EL (cell line): ENCODE measurements at regions not wholly inside any gene's neighbourhood (a gene's known extent, or its start where the extent isn't known, plus 50 kb on each side); places are given as distances from the start of the nearest gene placed in this dataset.
A peak's percentile ranks its signal among the peaks of the same experiment; 100 is the strongest.
"Not testable (repeated sequence)": the region's sequence is repeated elsewhere in the genome, so short reads cannot be mapped to it uniquely, and the experiment has no call there.

ENCODE experiments used
- DNase-seq: peaks from one replicate; pipeline ENCODE4 v3.0.0-alpha.2; 2016

DNA sequence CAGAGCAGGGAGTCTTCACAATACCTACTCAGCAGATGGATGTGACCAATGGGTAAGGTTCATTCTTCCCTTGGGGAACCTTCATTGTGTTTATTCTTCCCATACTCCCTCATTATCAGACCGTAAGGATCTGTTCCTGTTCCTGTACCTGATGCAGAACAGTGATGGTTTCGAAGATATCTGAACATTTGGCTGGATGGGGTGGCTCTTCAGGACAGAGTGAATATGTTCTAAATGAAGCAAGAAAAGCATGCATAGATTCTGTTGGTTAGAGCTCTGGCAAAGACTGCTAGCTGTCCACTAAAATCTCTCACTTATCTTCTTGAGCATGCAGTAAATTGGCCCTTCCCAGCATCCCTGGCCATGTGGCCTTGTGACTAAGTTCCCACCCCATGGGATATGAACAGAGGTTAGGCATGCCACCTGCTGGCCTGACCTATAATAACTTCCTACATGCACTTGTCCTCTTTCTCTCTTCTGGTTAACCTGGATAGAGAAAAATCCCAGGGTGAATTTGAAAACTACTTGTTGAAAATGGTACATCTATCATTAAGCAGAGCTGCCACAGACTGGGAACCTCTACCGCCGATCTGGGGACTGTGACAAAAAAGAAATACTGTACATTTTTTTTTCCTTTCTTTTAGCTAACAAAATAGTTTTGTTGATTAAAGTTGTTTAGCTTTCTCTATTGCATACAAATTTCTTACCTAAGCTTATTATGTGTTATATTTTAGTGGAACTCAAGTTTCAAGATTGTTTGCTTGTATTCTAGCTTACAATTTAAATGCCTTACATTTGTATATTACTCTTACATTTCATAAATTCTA lies 60.0 kb upstream of the BANK1 start:
- DNase-seq: peak; percentile 64

DNA sequence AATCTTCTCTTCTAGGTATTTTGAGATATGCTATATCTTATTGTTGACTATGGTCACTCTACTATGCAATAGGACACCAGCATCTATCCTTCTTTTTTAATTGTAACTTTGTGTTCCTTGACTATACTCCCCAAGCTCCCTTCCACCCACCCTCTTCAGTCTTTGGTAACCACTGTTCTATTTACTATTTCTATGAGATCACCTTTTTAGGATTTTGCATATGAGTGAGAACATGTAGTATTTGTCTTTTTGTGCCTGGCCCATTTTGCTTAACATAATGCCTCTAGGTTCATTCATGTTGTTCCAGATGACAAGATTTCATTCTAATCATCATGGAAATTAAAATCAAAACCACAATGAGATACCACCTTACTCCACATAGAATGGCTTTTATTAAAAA lies 63.3 kb upstream of the BANK1 start:
- DNase-seq: no peak

GRCh38 chr4:101724093-101724492 lies 66.4 kb upstream of the BANK1 start:
- DNase-seq: no peak

DNA sequence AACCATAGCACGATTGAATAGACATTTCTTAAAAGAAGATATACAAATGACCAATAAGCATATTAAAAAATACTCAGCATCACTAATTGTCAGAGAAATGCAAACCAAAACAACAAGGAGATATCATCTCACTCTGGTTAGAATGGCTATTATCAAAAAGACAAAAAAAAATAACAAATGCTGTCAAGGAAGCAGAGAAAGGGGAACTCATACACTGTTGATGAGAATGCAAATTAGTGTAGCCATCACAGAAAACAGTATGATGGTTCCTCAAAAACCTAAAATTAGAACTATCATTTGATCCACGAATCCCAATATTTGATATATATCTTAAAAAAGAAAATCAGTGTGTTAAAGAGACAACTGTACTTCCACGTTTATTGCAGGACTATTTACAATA lies 71.7 kb upstream of the BANK1 start:
- no peak for DNase-seq

DNA sequence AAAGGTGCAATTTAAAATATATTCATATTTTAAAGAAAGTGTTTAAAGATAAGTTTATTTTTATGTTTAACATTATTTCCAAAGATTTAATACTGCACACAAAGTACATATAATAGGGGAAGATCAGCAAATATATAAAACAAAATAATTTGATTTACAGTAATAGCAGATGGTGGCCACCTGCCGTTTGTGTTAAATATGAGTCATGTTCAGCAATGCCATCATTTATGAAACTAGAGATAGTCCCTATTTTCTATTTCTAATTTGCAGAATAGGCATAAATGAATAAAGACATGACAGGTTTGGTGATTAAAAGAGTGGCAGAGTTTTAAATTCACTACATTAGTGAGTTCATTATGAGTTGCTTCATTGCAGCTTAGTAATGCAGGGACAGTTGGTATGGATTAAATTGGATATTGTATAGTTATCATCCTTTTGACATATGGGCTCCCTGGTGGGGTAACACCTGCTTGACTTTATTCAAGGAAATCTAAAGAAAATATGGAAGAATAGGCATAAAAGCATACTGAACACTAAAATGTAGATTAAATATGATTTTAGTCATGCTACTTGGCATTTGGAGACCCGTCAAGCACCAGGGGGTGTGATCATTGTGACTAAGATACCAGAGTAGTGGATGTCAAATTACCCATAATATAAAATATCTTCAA lies 78.8 kb upstream of the BANK1 start:
- no peak for DNase-seq

DNA sequence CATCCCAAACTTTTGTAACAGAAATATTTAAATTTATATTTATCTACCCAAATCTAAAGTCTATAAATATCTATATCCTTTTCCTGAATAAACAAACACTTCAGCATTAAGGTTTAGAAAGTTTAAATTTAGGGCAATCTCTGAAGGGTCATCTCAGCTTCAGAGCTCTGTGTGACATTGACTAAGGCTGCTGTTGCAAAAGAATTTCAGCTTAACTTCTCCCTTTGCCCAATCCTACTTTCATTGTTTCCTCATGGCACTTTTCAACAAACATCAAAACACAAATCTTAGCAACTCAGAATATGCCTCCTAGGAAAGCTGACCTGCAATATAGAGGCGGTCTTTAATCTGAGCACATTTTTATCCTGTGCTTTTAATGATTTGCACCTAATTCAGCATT lies 79.7 kb upstream of the BANK1 start:
- no peak for DNase-seq

DNA sequence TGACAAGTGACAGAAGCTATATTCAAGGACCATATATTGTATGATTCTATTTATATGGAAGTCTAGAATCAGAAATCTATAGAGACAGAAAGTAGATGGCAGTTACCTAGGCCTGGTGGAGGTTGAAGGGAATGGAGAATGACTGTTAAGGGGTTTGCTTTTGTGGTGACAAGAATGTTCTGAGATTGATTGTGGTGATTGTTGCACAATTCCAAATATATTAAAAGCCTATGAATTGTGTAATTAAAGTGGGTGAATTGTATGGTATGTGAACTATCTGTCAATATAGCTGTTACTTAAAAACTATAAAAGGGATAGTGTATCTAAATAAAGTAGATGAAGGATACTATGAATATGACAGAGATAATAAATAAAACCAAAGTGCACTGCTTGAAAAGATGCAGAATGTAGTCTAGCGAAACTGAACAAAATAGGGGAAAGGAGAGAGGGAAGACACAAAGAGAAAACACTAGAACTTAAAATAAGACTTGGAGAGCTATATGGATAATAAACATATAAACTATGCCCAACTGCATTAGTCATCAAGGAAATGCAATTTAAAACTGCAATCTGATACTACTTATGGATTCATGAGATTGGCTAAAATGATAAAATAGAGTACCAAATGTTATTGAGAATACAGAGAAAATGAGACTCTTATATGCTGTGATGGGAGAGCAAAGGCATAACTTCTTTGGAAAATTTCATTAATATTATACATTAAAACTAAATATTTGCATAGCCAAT lies 82.1 kb upstream of the BANK1 start:
- DNase-seq: no peak

DNA sequence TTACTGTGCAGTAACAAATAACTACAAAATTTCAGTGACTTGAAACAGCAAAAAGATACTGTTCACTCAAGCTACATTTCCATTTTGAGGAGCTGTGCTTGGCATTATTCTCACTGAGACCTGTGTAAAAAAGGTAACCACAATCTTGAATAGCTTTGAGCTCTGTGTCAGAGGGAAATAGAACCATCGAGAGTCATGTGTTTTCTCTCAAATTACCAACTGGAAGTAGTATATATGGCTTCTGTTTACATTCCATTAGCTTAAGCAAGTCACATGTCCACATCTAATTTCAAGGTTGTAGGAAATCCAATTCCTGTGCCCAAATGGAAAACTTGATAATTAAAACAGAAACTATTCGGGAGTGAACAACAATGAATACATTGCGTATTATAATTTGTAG lies 82.9 kb upstream of the BANK1 start:
- DNase-seq: no peak

GRCh38 chr4:101706535-101707057 lies 83.9 kb upstream of the BANK1 start:
- no peak for DNase-seq

DNA sequence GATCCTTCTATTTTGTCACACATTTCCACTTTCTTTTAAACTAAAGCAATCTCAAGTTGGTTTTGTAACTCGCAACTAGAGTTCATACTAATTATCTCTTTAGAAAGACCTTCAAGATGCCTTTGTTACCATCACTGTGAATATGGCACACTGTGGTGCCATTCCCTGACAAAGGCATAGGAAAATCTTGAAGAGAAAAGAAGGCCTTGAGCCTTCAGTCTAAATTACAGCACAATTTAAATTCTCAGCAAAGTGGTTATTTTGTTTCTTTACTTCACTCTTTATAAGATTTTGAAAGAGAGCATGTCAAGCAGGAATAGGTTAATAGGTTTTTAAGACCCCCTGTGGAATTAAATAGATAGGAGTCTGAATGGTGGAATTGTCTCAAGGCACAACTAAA lies 89.0 kb upstream of the BANK1 start:
- DNase-seq: no peak

DNA sequence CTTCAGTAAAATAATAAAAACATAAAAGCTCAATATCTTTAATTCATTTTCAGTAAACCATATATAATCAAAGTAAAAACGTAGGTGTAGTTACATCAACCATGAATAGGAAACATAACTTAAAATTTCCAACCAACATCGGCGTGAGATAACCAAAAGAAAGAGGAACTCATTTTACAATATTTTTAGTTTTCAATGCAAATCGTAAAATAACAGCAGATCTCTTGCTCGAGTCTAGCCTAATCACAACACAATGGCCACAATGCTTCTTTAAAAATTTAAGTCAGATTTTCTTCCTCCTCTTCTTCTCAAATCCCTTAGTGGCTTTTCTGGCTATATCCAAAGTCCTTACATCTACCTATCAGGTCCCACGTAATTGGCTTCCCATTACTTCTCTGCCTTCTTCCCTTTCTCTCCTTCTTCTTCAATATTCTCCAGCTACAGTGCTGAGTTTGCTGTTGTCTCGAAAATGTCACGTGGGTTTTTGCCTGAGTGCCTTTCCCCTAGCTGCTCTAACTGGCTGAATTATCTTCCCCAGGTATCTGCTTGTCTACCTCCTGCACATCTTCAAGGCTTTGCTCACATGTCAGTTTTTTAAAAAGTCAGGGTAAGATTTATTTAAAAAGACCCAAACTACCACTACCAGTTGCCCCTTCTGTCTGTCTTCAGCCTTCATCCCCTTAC lies 90.9 kb upstream of the BANK1 start:
- DNase-seq: no peak

- no peak for DNase-seq
These were observed 93.3 kb upstream of the BANK1 start for GRCh38 chr4:101697266-101697665.

- DNase-seq: no peak
These were observed 94.1 kb upstream of the BANK1 start for GRCh38 chr4:101696276-101697010.

GRCh38 chr4:101695176-101695575 lies 95.4 kb upstream of the BANK1 start:
- peak; percentile 19 for DNase-seq

- DNase-seq: not testable (repeated sequence)
These were observed 96.1 kb upstream of the BANK1 start for GRCh38 chr4:101694403-101694802.

GRCh38 chr4:101693842-101694398 lies 96.6 kb upstream of the BANK1 start:
- DNase-seq: no peak

DNA sequence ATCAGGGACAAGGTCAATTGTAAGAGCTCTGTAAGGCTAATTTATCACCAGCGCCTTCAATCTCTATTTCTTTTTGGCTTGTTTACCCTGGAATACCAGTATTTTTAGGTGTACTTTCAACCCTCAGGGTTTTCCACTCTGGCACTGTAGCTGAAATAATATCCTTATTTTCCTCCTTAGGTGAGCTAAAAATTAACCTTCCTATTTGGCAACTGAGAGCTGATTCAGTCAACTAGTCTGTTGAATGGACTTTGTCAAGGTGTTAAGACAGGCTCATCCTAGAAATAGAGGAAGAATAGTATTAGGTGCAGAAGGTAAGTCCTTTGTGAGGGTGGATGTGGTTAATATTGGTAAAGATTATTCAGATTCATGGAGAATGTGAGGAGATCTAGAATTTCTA lies 101.3 kb upstream of the BANK1 start:
- no peak for DNase-seq

DNA sequence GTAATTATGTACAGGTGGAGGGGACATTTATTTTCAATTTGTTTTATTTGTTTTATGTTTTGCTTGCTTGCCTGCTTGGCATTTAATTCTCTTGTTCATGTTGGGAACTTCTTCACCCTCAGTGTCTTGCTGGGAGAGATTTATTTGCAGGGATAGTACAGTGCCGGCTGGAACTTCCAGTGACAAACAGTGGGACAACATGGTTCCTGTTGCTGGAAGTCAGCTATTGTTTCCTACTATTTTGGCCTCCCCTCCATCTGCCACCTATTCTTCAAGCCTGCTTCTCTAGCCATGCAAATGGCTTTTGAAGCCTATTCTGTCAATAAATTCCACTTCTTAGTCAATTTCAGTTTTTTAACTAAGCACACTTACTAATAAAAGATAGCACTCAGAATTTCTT lies 105.4 kb upstream of the BANK1 start:
- no peak for DNase-seq

- DNase-seq: no peak
These were observed 107.6 kb upstream of the BANK1 start for GRCh38 chr4:101682946-101683345.

DNA sequence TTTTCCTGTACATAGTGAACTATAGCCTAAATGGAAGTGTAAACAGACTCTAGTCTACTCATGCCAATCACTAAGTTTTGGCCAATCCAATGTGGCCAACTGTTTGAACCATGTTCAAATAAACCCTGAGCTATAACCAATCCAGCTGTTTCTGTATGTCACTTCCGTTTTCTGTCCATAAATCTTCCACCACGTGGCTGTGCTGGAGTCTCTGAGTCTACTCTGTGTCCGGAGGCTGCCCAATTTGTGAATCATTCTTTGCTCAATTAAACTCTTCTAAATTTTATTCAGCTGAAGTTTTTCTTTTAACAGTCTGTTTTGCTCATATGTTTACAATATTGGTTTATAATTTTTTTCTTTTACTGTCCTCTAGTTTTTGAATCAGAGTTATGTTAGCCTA lies 112.3 kb upstream of the BANK1 start:
- peak; percentile 23 for DNase-seq

DNA sequence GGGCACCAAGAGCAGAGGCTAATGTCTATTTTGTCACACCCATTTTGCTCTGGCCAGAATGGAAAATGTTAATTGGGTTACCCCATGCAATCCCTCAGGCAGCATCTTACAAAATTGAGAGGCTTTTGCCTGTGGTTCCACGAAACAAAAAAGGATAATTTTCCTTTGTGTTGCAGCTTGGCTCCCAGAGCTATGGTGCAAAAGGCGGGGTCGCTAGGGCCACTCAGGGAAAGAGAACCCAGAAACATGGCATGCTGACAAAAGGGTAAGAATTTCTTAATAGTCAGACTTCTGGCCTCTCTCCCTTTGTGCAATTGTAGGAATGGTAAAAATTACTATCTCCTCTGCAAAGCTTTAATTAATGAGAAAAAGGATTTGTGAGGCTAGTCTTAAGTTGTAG lies 119.6 kb upstream of the BANK1 start:
- no peak for DNase-seq

DNA sequence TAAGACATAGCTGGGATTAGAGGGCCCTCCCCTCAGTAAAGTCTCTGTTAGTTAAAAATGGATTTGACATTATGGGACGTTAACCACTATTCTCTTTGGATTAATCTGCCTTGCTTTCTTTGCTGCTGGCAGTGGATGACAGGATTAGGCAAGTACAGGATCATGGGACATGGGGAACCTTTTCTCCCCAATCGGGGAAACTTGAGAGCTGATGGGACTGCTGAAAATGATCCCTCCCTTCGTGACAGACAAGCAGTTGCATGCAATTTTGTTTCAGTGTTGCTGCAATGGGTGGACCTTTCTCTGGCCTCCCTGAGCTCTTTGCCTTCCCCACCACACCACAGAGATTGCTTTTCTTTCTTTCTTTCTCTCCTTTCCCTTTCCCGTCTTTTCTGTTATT lies 120.2 kb upstream of the BANK1 start:
- no peak for DNase-seq
